Peyer's patch (tissue), 4 donors: ENCODE measurements at regions not wholly inside any gene's neighbourhood (a gene's known extent, or its start where the extent isn't known, plus 50 kb on each side); places are given as distances from the start of the nearest gene placed in this dataset.

ENCODE experiments used
- CTCF ChIP-seq, 6 experiments: fragments of 450-650 bp in 4 of 6; fragments of 200-600 bp in 2 of 6; sonication (generic) in 1 of 6; IDR thresholded peaks; one replicate each; pipeline ENCODE4 v1.5.1; 2017 to 2019; ENCODE audit warnings: antibody characterized with exemption in 6 of 6, mild to moderate bottlenecking in 3 of 6, moderate library complexity in 1 of 6
- POLR2A ChIP-seq, 2 donors: fragments of 450-650 bp; IDR thresholded peaks; one replicate each; pipeline ENCODE4 v1.5.1; 2017; ENCODE audit warnings: antibody characterized with exemption in 2 of 2, mild to moderate bottlenecking in 2 of 2, moderate library complexity in 2 of 2

- TF ChIP-seq CTCF (IDR thresholded peaks at IDR 0.05) (no peak), POLR2A (IDR thresholded peaks at IDR 0.05) (no peak)
Measured at GRCh38 chr3:159823780-159824179, 164.9 kb upstream of the IL12A start.
